ENCODE measurements at regions not wholly inside any gene's neighbourhood (a gene's known extent, or its start where the extent isn't known, plus 50 kb on each side); places are given as distances from the start of the nearest gene placed in this dataset.
"Not testable (repeated sequence)": the region's sequence is repeated elsewhere in the genome, so short reads cannot be mapped to it uniquely, and the experiment has no call there.

DNA sequence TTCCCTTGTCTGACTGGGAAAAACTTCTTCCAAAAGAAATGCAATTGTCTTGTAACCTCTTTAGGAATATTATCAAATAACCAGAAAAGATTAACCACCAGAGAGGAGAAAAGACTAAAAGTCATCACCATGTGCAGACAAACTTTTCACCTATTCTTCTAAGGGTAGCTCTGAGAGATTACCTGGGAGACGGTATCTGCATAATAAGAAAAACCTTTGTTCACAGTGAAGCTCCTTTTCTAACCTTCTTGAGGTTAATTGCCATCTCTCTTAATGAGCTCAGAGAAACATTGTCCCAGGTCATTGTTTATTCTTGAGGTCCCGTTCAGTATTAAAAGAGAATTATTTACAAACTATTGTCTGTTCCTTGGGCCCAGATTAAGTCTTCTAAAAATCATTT lies 1091.2 kb upstream of the LRRTM1 start:
- ChIA-PET POLR2A (no interaction called here), CTCF (no interaction called here)

GRCh38 chr2:81389203-81389602 lies 1084.7 kb upstream of the LRRTM1 start:
- Mint-ChIP-seq H3K36me3 (ENCODE audit: low read depth) (no peaks in the 10 kb centered on the region), H3K4me3 (no peak overlapping the region), H3K4me1 (ENCODE audit: low read depth) (no peaks in the 10 kb centered on the region), H3K9me3 (ENCODE audit: insufficient read depth) (peaks cover 11% of the 10 kb centered on the region), H3K27me3 (ENCODE audit: low read depth) (no peaks in the 10 kb centered on the region), H3K27ac (no peak overlapping the region)
- DNase-seq (no peak), ATAC-seq (no peak)
- POLR2A ChIA-PET, result no interaction called here
- CTCF ChIA-PET, result no interaction called here

More for the DNA sequence above, 1091.2 kb upstream of the LRRTM1 start:
- no peak overlapping the region for H3K27ac Mint-ChIP-seq
- H3K9me3 Mint-ChIP-seq (ENCODE audit: insufficient read depth), result peaks cover 13% of the 10 kb centered on the region
- DNase-seq (no peak), ATAC-seq (no peak)
- no peaks in the 10 kb centered on the region for H3K27me3 Mint-ChIP-seq (ENCODE audit: low read depth)
- H3K36me3 Mint-ChIP-seq (ENCODE audit: low read depth), result no peaks in the 10 kb centered on the region
- no peak overlapping the region for H3K4me3 Mint-ChIP-seq
- no peaks in the 10 kb centered on the region for H3K4me1 Mint-ChIP-seq (ENCODE audit: low read depth)

- no peak overlapping the region for H3K4me3 Mint-ChIP-seq
- H3K9me3 Mint-ChIP-seq (ENCODE audit: insufficient read depth), result peaks cover 12% of the 10 kb centered on the region
- no peaks in the 10 kb centered on the region for H3K36me3 Mint-ChIP-seq (ENCODE audit: low read depth)
- ChIA-PET CTCF (no interaction called here), POLR2A (no interaction called here)
- DNase-seq, result no peak
- H3K27ac Mint-ChIP-seq, result no peak overlapping the region
- no peaks in the 10 kb centered on the region for H3K27me3 Mint-ChIP-seq (ENCODE audit: low read depth)
- no peak for ATAC-seq
- H3K4me1 Mint-ChIP-seq (ENCODE audit: low read depth), result no peaks in the 10 kb centered on the region
These were observed 1059.2 kb upstream of the LRRTM1 start for GRCh38 chr2:81363800-81364199.

GRCh38 chr2:81362468-81362867 lies 1057.9 kb upstream of the LRRTM1 start:
- DNase-seq; H3K27ac Mint-ChIP-seq; CTCF ChIA-PET; H3K27me3 Mint-ChIP-seq (ENCODE audit: low read depth); H3K4me3 Mint-ChIP-seq; H3K4me1 Mint-ChIP-seq (ENCODE audit: low read depth); H3K36me3 Mint-ChIP-seq (ENCODE audit: low read depth); ATAC-seq; POLR2A ChIA-PET: not testable (repeated sequence)
- H3K9me3 Mint-ChIP-seq (ENCODE audit: insufficient read depth), result peaks cover 12% of the 10 kb centered on the region

DNA sequence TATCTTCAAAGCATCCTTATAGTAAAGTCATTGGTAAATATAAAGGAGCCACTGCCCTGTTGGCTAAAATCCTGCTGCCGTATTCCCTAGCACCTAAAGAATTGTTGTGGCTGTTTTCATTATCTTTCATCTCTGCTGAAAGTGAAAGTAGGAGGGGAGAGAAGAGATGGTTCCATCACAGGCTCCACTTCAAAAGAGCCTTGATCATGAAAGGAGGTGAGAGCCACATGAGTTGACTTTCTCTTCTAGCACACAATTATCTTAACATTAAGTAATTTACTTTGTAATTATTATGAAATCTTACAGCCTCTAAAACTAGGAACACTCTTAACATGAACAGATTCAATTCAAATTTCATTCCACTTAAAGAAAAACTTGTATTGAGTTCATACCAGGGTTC lies 1050.9 kb upstream of the LRRTM1 start:
- no peaks in the 10 kb centered on the region for H3K27me3 Mint-ChIP-seq (ENCODE audit: low read depth)
- H3K27ac Mint-ChIP-seq, result no peak overlapping the region
- H3K36me3 Mint-ChIP-seq (ENCODE audit: low read depth), result no peaks in the 10 kb centered on the region
- peaks cover 4% of the 10 kb centered on the region for H3K9me3 Mint-ChIP-seq (ENCODE audit: insufficient read depth)
- ATAC-seq, result no peak
- POLR2A ChIA-PET, result no interaction called here
- CTCF ChIA-PET, result no interaction called here
- no peak overlapping the region for H3K4me3 Mint-ChIP-seq
- no peak for DNase-seq
- no peaks in the 10 kb centered on the region for H3K4me1 Mint-ChIP-seq (ENCODE audit: low read depth)

DNA sequence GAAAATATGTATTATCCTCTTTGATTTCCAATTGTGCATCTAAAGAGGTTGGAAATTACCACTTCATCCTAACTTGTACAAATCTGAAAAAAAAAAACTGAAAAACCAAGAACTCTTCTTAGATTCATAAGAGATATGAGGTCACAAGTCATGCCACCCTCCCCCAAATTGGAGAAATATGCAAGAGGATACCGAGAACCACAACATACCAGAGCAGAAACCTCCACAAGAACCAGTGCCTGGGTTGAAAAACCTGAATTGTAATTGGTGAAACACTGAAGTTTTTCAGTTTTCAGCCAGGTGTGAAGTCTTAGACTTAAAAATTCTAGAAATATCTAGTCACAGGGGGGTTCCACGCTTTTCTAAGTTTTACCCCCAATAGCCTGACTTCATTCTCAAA lies 1029.5 kb upstream of the LRRTM1 start:
- H3K27me3 Mint-ChIP-seq (ENCODE audit: low read depth), result no peaks in the 10 kb centered on the region
- ChIA-PET CTCF (no interaction called here), POLR2A (no interaction called here)
- no peak overlapping the region for H3K4me3 Mint-ChIP-seq
- no peaks in the 10 kb centered on the region for H3K4me1 Mint-ChIP-seq (ENCODE audit: low read depth)
- H3K36me3 Mint-ChIP-seq (ENCODE audit: low read depth), result no peaks in the 10 kb centered on the region
- ATAC-seq, result no peak
- peaks cover 8% of the 10 kb centered on the region for H3K9me3 Mint-ChIP-seq (ENCODE audit: insufficient read depth)
- no peak for DNase-seq
- H3K27ac Mint-ChIP-seq, result no peak overlapping the region

- POLR2A ChIA-PET, result no interaction called here
- DNase-seq (no peak), ATAC-seq (no peak)
- no peak overlapping the region for H3K4me3 Mint-ChIP-seq
- H3K27me3 Mint-ChIP-seq (ENCODE audit: low read depth), result no peaks in the 10 kb centered on the region
- no peak overlapping the region for H3K27ac Mint-ChIP-seq
- H3K36me3 Mint-ChIP-seq (ENCODE audit: low read depth), result no peaks in the 10 kb centered on the region
- H3K9me3 Mint-ChIP-seq (ENCODE audit: insufficient read depth), result peaks cover 13% of the 10 kb centered on the region
- CTCF ChIA-PET, result no interaction called here
- no peaks in the 10 kb centered on the region for H3K4me1 Mint-ChIP-seq (ENCODE audit: low read depth)
These were observed 1024.4 kb upstream of the LRRTM1 start for GRCh38 chr2:81328968-81329367.

DNA sequence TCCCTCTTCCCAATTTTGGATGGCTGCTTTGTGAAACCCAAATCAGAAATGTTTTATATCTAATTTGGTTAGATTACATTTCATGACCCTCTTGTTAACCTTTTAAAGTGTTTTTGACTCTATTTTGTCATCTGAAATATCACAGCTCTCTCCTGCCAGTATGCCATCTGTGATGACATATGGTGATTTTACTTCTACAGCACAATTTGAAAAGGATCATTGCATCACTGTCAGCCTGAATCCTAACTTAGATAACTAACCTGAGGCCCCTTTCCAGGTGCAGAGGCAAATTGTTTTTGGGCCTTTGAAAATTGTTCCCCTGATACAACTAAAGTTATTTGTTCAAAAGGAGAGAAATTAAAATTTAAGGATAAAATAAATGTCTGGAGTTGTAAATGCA lies 1023.4 kb upstream of the LRRTM1 start:
- POLR2A ChIA-PET, result no interaction called here
- Mint-ChIP-seq H3K27ac (no peak overlapping the region), H3K27me3 (ENCODE audit: low read depth) (no peaks in the 10 kb centered on the region), H3K4me1 (ENCODE audit: low read depth) (no peaks in the 10 kb centered on the region), H3K36me3 (ENCODE audit: low read depth) (no peaks in the 10 kb centered on the region), H3K4me3 (no peak overlapping the region), H3K9me3 (ENCODE audit: insufficient read depth) (peaks cover 13% of the 10 kb centered on the region)
- ATAC-seq (no peak), DNase-seq (no peak)
- CTCF ChIA-PET, result no interaction called here

- no peak for ATAC-seq
- Mint-ChIP-seq H3K9me3 (ENCODE audit: insufficient read depth) (peaks cover 16% of the 10 kb centered on the region), H3K4me1 (ENCODE audit: low read depth) (no peaks in the 10 kb centered on the region), H3K27me3 (ENCODE audit: low read depth) (no peaks in the 10 kb centered on the region), H3K27ac (no peak overlapping the region), H3K4me3 (no peak overlapping the region), H3K36me3 (ENCODE audit: low read depth) (no peaks in the 10 kb centered on the region)
- POLR2A ChIA-PET, result no interaction called here
- no peak for DNase-seq
- CTCF ChIA-PET, result no interaction called here
These were observed 1019.5 kb upstream of the LRRTM1 start for GRCh38 chr2:81324046-81324445.

- CTCF ChIA-PET, result no interaction called here
- no peaks in the 10 kb centered on the region for H3K4me1 Mint-ChIP-seq (ENCODE audit: low read depth)
These were observed 999.7 kb upstream of the LRRTM1 start for GRCh38 chr2:81304154-81304830.

DNA sequence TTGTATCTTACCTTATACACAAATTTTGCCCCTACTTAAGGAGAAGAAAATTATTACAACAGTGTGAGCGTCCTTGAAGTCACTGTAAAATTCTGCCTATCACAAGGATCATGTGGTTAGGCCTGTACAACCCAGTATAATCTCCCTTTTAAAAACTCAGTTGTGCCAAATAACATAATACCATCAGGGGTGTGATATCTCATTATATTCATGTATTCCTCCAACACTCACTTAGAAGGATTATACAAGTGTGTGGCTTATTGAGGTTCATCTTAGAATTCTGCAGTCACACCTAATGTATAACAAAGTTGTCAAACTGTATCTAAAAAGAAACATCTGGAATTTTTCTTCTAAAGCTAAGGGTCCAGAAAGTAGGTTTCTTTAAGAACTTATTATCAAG lies 998.8 kb upstream of the LRRTM1 start:
- ChIA-PET POLR2A (no interaction called here), CTCF (no interaction called here)
- H3K9me3 Mint-ChIP-seq (ENCODE audit: insufficient read depth), result peaks cover 20% of the 10 kb centered on the region
- H3K27me3 Mint-ChIP-seq (ENCODE audit: low read depth), result no peaks in the 10 kb centered on the region
- no peak overlapping the region for H3K4me3 Mint-ChIP-seq
- H3K36me3 Mint-ChIP-seq (ENCODE audit: low read depth), result no peaks in the 10 kb centered on the region
- DNase-seq (no peak), ATAC-seq (no peak)
- H3K4me1 Mint-ChIP-seq (ENCODE audit: low read depth), result no peaks in the 10 kb centered on the region
- no peak overlapping the region for H3K27ac Mint-ChIP-seq

More at GRCh38 chr2:81304154-81304830, 999.7 kb upstream of the LRRTM1 start:
- Mint-ChIP-seq H3K27me3 (ENCODE audit: low read depth) (no peaks in the 10 kb centered on the region), H3K9me3 (ENCODE audit: insufficient read depth) (peaks cover 13% of the 10 kb centered on the region), H3K4me3 (no peak overlapping the region), H3K27ac (no peak overlapping the region), H3K36me3 (ENCODE audit: low read depth) (no peaks in the 10 kb centered on the region)
- DNase-seq (no peak), ATAC-seq (no peak)
- POLR2A ChIA-PET, result no interaction called here

- ChIA-PET CTCF (no interaction called here), POLR2A (no interaction called here)
- no peak overlapping the region for H3K4me3 Mint-ChIP-seq
- no peak overlapping the region for H3K27ac Mint-ChIP-seq
- H3K4me1 Mint-ChIP-seq (ENCODE audit: low read depth), result no peaks in the 10 kb centered on the region
- H3K9me3 Mint-ChIP-seq (ENCODE audit: insufficient read depth), result peaks cover 20% of the 10 kb centered on the region
- H3K27me3 Mint-ChIP-seq (ENCODE audit: low read depth), result no peaks in the 10 kb centered on the region
- ATAC-seq (no peak), DNase-seq (no peak)
- H3K36me3 Mint-ChIP-seq (ENCODE audit: low read depth), result no peaks in the 10 kb centered on the region
These were observed 995.3 kb upstream of the LRRTM1 start for GRCh38 chr2:81299841-81300240.

GRCh38 chr2:81290846-81291245 lies 986.3 kb upstream of the LRRTM1 start:
- CTCF ChIA-PET, result no interaction called here
- Mint-ChIP-seq H3K36me3 (ENCODE audit: low read depth) (no peaks in the 10 kb centered on the region), H3K4me3 (no peak overlapping the region), H3K27ac (no peak overlapping the region), H3K4me1 (ENCODE audit: low read depth) (no peaks in the 10 kb centered on the region), H3K27me3 (ENCODE audit: low read depth) (no peaks in the 10 kb centered on the region), H3K9me3 (ENCODE audit: insufficient read depth) (peaks cover 19% of the 10 kb centered on the region)
- ATAC-seq (no peak), DNase-seq (no peak)
- POLR2A ChIA-PET, result no interaction called here

Measured in activated CD8-positive, alpha-beta T cell treated with anti-CD3 and anti-CD28 coated beads, Interleukin-2, amount 10 ng/mL, durations not matched to agents 7 days and 5 days (primary cell).